K562 (cell line): ENCODE measurements at regions not wholly inside any gene's neighbourhood (a gene's known extent, or its start where the extent isn't known, plus 50 kb on each side); places are given as distances from the start of the nearest gene placed in this dataset.

Experiments
- ATAC-seq: fragments of 200-7000 bp; cut with Tn5 transposase; 3 replicates; pipeline ENCODE4 v1.9.1; 2020; ENCODE audit warnings: moderate library complexity
- BruUV-seq: library from RNA; stranded (reverse); fragments of 400-500 nt; replicated peaks from 2 replicates; lab custom pipeline; 2021; lab: Mats Ljungman, UMichigan
- CTCF ChIA-PET: fragments of 300-600 bp; formaldehyde crosslinking; extraction: SDS; loops from one replicate; lab custom pipeline; 2021; ENCODE audit warnings: low intra/inter-chr PET ratio; lab: Yijun Ruan, JAX
- POLR2A ChIA-PET: fragments of 300-600, 350-650 bp; sonication (Branson Sonifier 250); formaldehyde crosslinking; extraction: SDS; loops from one replicate; lab custom pipeline; 2021; ENCODE audit warnings: antibody characterized with exemption, inconsistent platforms; lab: Yijun Ruan, JAX
- DNase-seq, 4 experiments: peaks; one replicate each; pipeline versions ENCODE4 v3.0.0 to v3.0.0-alpha.2; 2011 to 2018; ENCODE audit warnings: low spot score in 3 of 4, mixed read lengths in 3 of 4; ENCODE audit errors: extremely low read depth in 1 of 4
- FAIRE-seq: peaks from 2 replicates; lab custom pipeline; 2011; peaks lifted over from hg19 to GRCh38; lab: Jason Lieb, UNC
- H2AFZ ChIP-seq: 2 replicates; pipeline ENCODE4 v1.6.0; 2011; ENCODE audit warnings: low read depth, low read length, control low read depth, inconsistent platforms
- H3K27ac ChIP-seq: fragments of 200-600 bp; 3 replicates; pipeline ENCODE4 v1.8.0; 2011; ENCODE audit warnings: low read depth, mild to moderate bottlenecking, control low read depth, inconsistent platforms, low read length, moderate library complexity, mixed read lengths; ENCODE audit errors: extremely low read depth
- H3K27me3 ChIP-seq, 2 experiments: fragments of 300-600 bp in 1 of 2; 2 replicates in 1 of 2; 3 replicates in 1 of 2; pipeline versions ENCODE4 v1.6.0 to v1.8.0; 2011; ENCODE audit warnings: inconsistent platforms in 2 of 2, low read length in 2 of 2, mild to moderate bottlenecking in 1 of 2, mixed read lengths in 1 of 2, moderate library complexity in 1 of 2; ENCODE audit not compliant: control insufficient read depth in 2 of 2, insufficient read depth in 2 of 2
- H3K36me3 ChIP-seq: fragments of 300-600 bp; 3 replicates; pipeline ENCODE4 v1.8.0; 2011; ENCODE audit warnings: mild to moderate bottlenecking, low read length, inconsistent platforms; ENCODE audit not compliant: control insufficient read depth, insufficient read depth
- H3K4me1 ChIP-seq, 2 experiments: fragments of 200-600 bp in 1 of 2; replicated peaks in 1 of 2; 2 replicates in 1 of 2; 3 replicates in 1 of 2; pipeline versions ENCODE4 v1.5.1 to v1.8.0; 2011; ENCODE audit warnings: inconsistent platforms in 2 of 2, low read length in 2 of 2, mild to moderate bottlenecking in 1 of 2, mixed read lengths in 1 of 2, moderate library complexity in 1 of 2; ENCODE audit not compliant: control insufficient read depth in 2 of 2, insufficient read depth in 2 of 2
- H3K4me2 ChIP-seq: 2 replicates; pipeline ENCODE4 v1.6.1; 2011; ENCODE audit warnings: low read length, control low read depth, inconsistent platforms, mixed read lengths; ENCODE audit not compliant: insufficient read depth
- H3K4me3 ChIP-seq: fragments of 200-600 bp; sonication (generic), shearing (Covaris generic); 2 replicates; pipeline ENCODE4 v1.5.1; 2016; ENCODE audit warnings: control low read depth, inconsistent platforms
- H3K79me2 ChIP-seq: fragments of 200-600 bp; 3 replicates; pipeline ENCODE4 v1.8.0; 2011; ENCODE audit warnings: low read length, inconsistent platforms; ENCODE audit not compliant: control insufficient read depth, insufficient read depth
- H3K9ac ChIP-seq, 2 experiments: 2 replicates each; pipeline versions ENCODE4 v1.6.0 to v1.6.1; 2011; ENCODE audit warnings: low read depth in 2 of 2, low read length in 2 of 2, control low read depth in 1 of 2, inconsistent platforms in 1 of 2, mild to moderate bottlenecking in 1 of 2, mixed read lengths in 1 of 2; ENCODE audit not compliant: insufficient read depth in 1 of 2
- H3K9me1 ChIP-seq: one replicate; pipeline ENCODE4 v1.6.0; 2011; ENCODE audit warnings: inconsistent platforms, mild to moderate bottlenecking, low read length, moderate library complexity; ENCODE audit not compliant: control insufficient read depth, insufficient read depth
- H3K9me3 ChIP-seq: replicated peaks from 2 replicates; pipeline ENCODE4 v1.5.1; 2011; ENCODE audit warnings: low read depth, low read length, inconsistent platforms; ENCODE audit not compliant: control insufficient read depth, insufficient read depth
- H4K20me1 ChIP-seq: replicated peaks from 2 replicates; pipeline ENCODE4 v1.6.1; 2011; ENCODE audit warnings: low read length, inconsistent platforms, mixed read lengths; ENCODE audit not compliant: control insufficient read depth, insufficient read depth
- CC2D1A ChIP-seq: fragments of 450-650 bp; IDR thresholded peaks from 2 replicates; pipeline ENCODE4 v1.6.1; 2017; ENCODE audit warnings: mild to moderate bottlenecking
- DDX20 ChIP-seq: fragments of 450-650 bp; IDR thresholded peaks from 2 replicates; pipeline ENCODE4 v1.6.1; 2016; ENCODE audit warnings: missing genetic modification characterization, low read depth, mild to moderate bottlenecking, missing compliant biosample characterization, moderate library complexity
- FUS ChIP-seq: fragments of 200-400 bp; formaldehyde crosslinking; optimal IDR thresholded peaks from 2 replicates; pipeline ENCODE3; 2017; ENCODE audit warnings: low read depth, low read length
- HLTF ChIP-seq: fragments of 450-650 bp; IDR thresholded peaks from 2 replicates; pipeline ENCODE4 v1.6.1; 2016
- HMG20B ChIP-seq: fragments of 250-450 bp; sonication (Bioruptor Pico); IDR thresholded peaks from 2 replicates; pipeline ENCODE4 v1.5.0; 2021; ENCODE audit warnings: mild to moderate bottlenecking
- HNRNPLL ChIP-seq: fragments of 200-400 bp; formaldehyde crosslinking; IDR thresholded peaks from 2 replicates; pipeline ENCODE4 v1.6.1; 2017; ENCODE audit warnings: low read length, low read depth, mild to moderate bottlenecking; ENCODE audit not compliant: poor library complexity, severe bottlenecking
- ILK ChIP-seq: fragments of 450-650 bp; IDR thresholded peaks from 2 replicates; pipeline ENCODE4 v1.6.1; 2016; ENCODE audit warnings: missing genetic modification characterization, low read depth, mild to moderate bottlenecking, missing compliant biosample characterization, moderate library complexity, borderline replicate concordance
- LARP7 ChIP-seq: fragments of 450-650 bp; IDR thresholded peaks from 2 replicates; pipeline ENCODE4 v1.6.1; 2016
- SMARCC2 ChIP-seq: fragments of 450-650 bp; IDR thresholded peaks from 2 replicates; pipeline ENCODE4 v1.6.1; 2017; ENCODE audit warnings: antibody characterized with exemption, moderate library complexity, mild to moderate bottlenecking, low read depth
- ZBTB8A ChIP-seq: fragments of 450-650 bp; IDR thresholded peaks from 2 replicates; pipeline ENCODE4 v1.6.1; 2018; ENCODE audit warnings: mild to moderate bottlenecking, moderate library complexity; ENCODE audit not compliant: partially characterized antibody
- ZFPM2 ChIP-seq: fragments of 250-450 bp; sonication (Bioruptor Pico); IDR thresholded peaks from 2 replicates; pipeline ENCODE4 v1.5.1; 2022; ENCODE audit warnings: mild to moderate bottlenecking
- ZNF41 ChIP-seq: fragments of 250-450 bp; sonication (Bioruptor Pico); conservative IDR thresholded peaks from 2 replicates; pipeline ENCODE4 v1.4.0; 2020; ENCODE audit warnings: mild to moderate bottlenecking
- ZNF830 ChIP-seq: fragments of 250-450 bp; sonication (Bioruptor Pico); IDR thresholded peaks from 2 replicates; pipeline ENCODE4 v1.5.0; 2021; ENCODE audit warnings: mild to moderate bottlenecking
- WGBS: fragments of 100-300 bp; shearing (Covaris generic); methylation state at CpG from one replicate; pipeline ENCODE4 v1.1.6; 2016; ENCODE audit warnings: low coverage, mixed read lengths; ENCODE audit not compliant: insufficient coverage; ENCODE audit errors: missing lambda C conversion rate; 5-methylcytosine and 5-hydroxymethylcytosine counted together
- in situ Hi-C: fragments of 300-500 bp; cut with MboI; formaldehyde crosslinking; loops from 4 replicates; pipeline ENCODE4 v1.15.0; 2018; ENCODE audit warnings: inconsistent platforms, mixed read lengths
- intact Hi-C: fragments of 100-400 bp; cut with micrococcal nuclease; formaldehyde crosslinking; loops from 2 replicates; pipeline ENCODE4 v1.14.2; 2022
- TF ChIP-seq, protein P1 (sequence below): sonication (generic); formaldehyde crosslinking; IDR thresholded peaks from 2 replicates; pipeline ENCODE4 v1.8.0; 2022; ENCODE audit warnings: mild to moderate bottlenecking, missing genetic modification reagents

DNA sequence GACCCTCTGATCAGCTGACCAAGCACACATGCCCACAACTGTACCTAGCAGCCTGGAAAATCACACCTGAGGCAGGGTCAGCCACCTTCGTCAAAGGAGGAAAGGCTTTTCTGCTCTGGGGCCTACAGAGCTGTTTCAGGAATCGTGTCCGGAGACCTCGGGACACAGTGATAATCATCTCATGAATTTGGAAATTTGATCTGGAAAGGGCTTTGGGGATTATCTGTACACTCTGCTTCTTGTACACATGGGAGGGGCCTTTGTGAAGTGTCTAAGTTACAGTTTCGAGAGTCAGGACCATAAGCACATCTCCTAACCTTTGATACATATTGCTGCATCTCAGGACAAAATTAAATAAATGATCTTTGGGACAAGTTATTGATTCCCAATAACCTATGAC, 1421.2 kb upstream of the TENM4 start:
- Histone ChIP-seq H3K27me3 (no peaks in the 10 kb centered on the region), H4K20me1 (no peaks in the 10 kb centered on the region), H2AFZ (no peak overlapping the region), H3K4me1 (no peaks in the 10 kb centered on the region), H3K9me3 (no peaks in the 10 kb centered on the region), H3K4me2 (no peak overlapping the region), H3K9me1 (no peaks in the 10 kb centered on the region), H3K79me2 (no peaks in the 10 kb centered on the region), H3K4me3 (no peak overlapping the region), H3K9ac (no peak overlapping the region), H3K36me3 (no peaks in the 10 kb centered on the region), H3K27ac (no peak overlapping the region)
- CTCF ChIA-PET, result no interaction called here
- WGBS, result 2% methylated on average over 5 of the region's 5 CpGs
- FAIRE-seq, result no peak
- no peak for ATAC-seq
- BruUV-seq, result no TSS peak
- in situ Hi-C loops, result no loop called here
- intact Hi-C loops, result no loop called here
- TF ChIP-seq ZNF830 (CRISPR knock-in tag) (no peak), ZFPM2 (CRISPR knock-in tag) (no peak), CC2D1A (no peak), HMG20B (CRISPR knock-in tag) (no peak), HLTF (no peak), SMARCC2 (no peak), ZNF41 (CRISPR knock-in tag) (no peak)
- POLR2A ChIA-PET, result no interaction called here
- no peak for DNase-seq

DNA sequence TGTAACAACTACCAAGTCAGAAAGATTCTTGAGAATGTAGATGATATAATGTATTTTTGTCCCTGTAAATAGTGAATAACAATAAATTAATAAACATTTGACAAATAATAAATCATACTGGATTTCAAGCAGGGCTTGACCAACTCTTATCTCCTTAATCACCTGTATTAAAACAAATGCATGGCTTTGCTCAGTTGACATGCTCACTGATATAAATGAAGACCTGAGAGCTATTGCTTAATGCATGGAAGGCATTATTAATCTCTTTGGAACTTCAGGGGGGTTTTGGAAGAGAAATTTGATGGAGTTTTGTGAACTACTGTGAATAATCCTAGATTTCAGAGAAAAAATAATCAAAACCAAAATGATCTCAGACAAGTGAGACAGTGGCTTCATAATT, 1420.4 kb upstream of the TENM4 start:
- intact Hi-C loops (no loop called here), in situ Hi-C loops (no loop called here)
- H3K79me2 ChIP-seq, result no peaks in the 10 kb centered on the region
- POLR2A ChIA-PET, result no interaction called here
- H3K27me3 ChIP-seq, result no peaks in the 10 kb centered on the region
- ATAC-seq (no peak), DNase-seq (no peak), FAIRE-seq (no peak)
- H3K9ac ChIP-seq, result no peak overlapping the region
- CTCF ChIA-PET, result no interaction called here
- BruUV-seq, result no TSS peak
- H3K4me3 ChIP-seq, result no peak overlapping the region
- no peak for TF ChIP-seq HNRNPLL
- TF ChIP-seq, protein P1, sequence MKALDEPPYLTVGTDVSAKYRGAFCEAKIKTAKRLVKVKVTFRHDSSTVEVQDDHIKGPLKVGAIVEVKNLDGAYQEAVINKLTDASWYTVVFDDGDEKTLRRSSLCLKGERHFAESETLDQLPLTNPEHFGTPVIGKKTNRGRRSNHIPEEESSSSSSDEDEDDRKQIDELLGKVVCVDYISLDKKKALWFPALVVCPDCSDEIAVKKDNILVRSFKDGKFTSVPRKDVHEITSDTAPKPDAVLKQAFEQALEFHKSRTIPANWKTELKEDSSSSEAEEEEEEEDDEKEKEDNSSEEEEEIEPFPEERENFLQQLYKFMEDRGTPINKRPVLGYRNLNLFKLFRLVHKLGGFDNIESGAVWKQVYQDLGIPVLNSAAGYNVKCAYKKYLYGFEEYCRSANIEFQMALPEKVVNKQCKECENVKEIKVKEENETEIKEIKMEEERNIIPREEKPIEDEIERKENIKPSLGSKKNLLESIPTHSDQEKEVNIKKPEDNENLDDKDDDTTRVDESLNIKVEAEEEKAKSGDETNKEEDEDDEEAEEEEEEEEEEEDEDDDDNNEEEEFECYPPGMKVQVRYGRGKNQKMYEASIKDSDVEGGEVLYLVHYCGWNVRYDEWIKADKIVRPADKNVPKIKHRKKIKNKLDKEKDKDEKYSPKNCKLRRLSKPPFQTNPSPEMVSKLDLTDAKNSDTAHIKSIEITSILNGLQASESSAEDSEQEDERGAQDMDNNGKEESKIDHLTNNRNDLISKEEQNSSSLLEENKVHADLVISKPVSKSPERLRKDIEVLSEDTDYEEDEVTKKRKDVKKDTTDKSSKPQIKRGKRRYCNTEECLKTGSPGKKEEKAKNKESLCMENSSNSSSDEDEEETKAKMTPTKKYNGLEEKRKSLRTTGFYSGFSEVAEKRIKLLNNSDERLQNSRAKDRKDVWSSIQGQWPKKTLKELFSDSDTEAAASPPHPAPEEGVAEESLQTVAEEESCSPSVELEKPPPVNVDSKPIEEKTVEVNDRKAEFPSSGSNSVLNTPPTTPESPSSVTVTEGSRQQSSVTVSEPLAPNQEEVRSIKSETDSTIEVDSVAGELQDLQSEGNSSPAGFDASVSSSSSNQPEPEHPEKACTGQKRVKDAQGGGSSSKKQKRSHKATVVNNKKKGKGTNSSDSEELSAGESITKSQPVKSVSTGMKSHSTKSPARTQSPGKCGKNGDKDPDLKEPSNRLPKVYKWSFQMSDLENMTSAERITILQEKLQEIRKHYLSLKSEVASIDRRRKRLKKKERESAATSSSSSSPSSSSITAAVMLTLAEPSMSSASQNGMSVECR, result no peak
- no peak for TF ChIP-seq ZBTB8A
- TF ChIP-seq FUS, result no peak
- TF ChIP-seq LARP7, result no peak
- no peak for TF ChIP-seq ILK (tag)
- TF ChIP-seq DDX20 (tag), result no peak
- H2AFZ ChIP-seq, result no peak overlapping the region
- H3K9me3 ChIP-seq, result no peaks in the 10 kb centered on the region
- no peaks in the 10 kb centered on the region for H3K4me1 ChIP-seq
- H3K36me3 ChIP-seq, result no peaks in the 10 kb centered on the region
- no peaks in the 10 kb centered on the region for H3K9me1 ChIP-seq
- H3K27ac ChIP-seq, result no peak overlapping the region
- H3K4me2 ChIP-seq, result no peak overlapping the region
- H4K20me1 ChIP-seq, result no peaks in the 10 kb centered on the region
